Tibial artery (tissue), 4 donors: ENCODE measurements at regions not wholly inside any gene's neighbourhood (a gene's known extent, or its start where the extent isn't known, plus 50 kb on each side); places are given as distances from the start of the nearest gene placed in this dataset.

Experiments used
- DNase-seq, 2 donors: peaks; one replicate each; pipeline ENCODE4 v3.0.0-alpha.2; 2019
- H3K27ac ChIP-seq, 2 donors: fragments of 200-600 bp; sonication (generic) in 1 of 2; 1 replicate in 1 of 2; 2 replicates in 1 of 2; pipeline ENCODE4 v1.5.1; 2018 to 2019; ENCODE audit warnings: mild to moderate bottlenecking in 1 of 2
- H3K27me3 ChIP-seq, 2 donors: fragments of 200-600 bp; sonication (generic) in 1 of 2; one replicate each; pipeline versions ENCODE4 v1.5.1 to v1.6.0; 2016 to 2019
- H3K36me3 ChIP-seq, 3 donors: fragments of 200-600 bp; sonication (generic) in 2 of 3; one replicate each; pipeline ENCODE4 v1.5.1; 2016 to 2019; ENCODE audit warnings: mild to moderate bottlenecking in 2 of 3
- H3K4me1 ChIP-seq, 4 donors: fragments of 200-600 bp; sonication (generic) in 2 of 4; 1 replicate in 3 of 4; 2 replicates in 1 of 4; pipeline ENCODE4 v1.5.1; 2016 to 2019
- H3K4me3 ChIP-seq, 2 donors: fragments of 200-600 bp; sonication (generic) in 1 of 2; 1 replicate in 1 of 2; 2 replicates in 1 of 2; pipeline ENCODE4 v1.5.1; 2018 to 2019; ENCODE audit warnings: mild to moderate bottlenecking in 2 of 2
- H3K9me3 ChIP-seq, 3 donors: fragments of 200-600 bp; sonication (generic) in 1 of 3; one replicate each; pipeline ENCODE4 v1.5.1; 2016 to 2019
- intact Hi-C: fragments of 100-400 bp; cut with DNase I; formaldehyde crosslinking; loops from one replicate; pipeline ENCODE4 v1.15.0; 2023; ENCODE audit warnings: low total_unique reads
- TF ChIP-seq, protein P1 (sequence below), 2 experiments: fragments of 200-600 bp in 1 of 2; fragments of 450-650 bp in 1 of 2; IDR thresholded peaks; one replicate each; pipeline ENCODE4 v1.5.1; 2017 to 2019; ENCODE audit warnings: antibody characterized with exemption in 2 of 2, mild to moderate bottlenecking in 1 of 2, moderate library complexity in 1 of 2

DNA sequence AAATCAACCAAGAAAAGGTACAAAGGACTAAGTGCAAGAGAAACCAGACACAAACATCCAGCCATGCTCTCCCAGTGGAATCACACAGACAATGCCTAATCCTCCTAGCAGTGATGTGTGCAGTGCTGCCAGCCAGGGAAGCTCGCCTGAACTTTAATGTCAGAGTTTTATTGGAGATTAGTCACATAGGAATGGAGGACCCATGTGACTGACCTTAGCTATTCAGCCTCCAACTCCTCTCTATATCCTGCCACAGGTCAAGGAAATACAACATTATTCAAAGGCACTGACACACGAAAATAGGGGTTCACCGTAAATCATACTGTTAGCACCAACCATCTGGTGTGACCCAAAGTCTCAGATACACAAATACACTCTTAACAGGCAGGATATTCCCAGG is 684.6 kb downstream of the DOK5 start:
- TF ChIP-seq, protein P1, sequence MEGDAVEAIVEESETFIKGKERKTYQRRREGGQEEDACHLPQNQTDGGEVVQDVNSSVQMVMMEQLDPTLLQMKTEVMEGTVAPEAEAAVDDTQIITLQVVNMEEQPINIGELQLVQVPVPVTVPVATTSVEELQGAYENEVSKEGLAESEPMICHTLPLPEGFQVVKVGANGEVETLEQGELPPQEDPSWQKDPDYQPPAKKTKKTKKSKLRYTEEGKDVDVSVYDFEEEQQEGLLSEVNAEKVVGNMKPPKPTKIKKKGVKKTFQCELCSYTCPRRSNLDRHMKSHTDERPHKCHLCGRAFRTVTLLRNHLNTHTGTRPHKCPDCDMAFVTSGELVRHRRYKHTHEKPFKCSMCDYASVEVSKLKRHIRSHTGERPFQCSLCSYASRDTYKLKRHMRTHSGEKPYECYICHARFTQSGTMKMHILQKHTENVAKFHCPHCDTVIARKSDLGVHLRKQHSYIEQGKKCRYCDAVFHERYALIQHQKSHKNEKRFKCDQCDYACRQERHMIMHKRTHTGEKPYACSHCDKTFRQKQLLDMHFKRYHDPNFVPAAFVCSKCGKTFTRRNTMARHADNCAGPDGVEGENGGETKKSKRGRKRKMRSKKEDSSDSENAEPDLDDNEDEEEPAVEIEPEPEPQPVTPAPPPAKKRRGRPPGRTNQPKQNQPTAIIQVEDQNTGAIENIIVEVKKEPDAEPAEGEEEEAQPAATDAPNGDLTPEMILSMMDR (IDR thresholded peaks at IDR 0.05), result no peak
- H3K9me3 ChIP-seq, result peaks cover 0 to 5% (median 0%) of the 10 kb centered on the region in 3 donors
- intact Hi-C loops, result no loop called here
- H3K4me3 ChIP-seq, result no peak overlapping the region
- no peaks in the 10 kb centered on the region for H3K4me1 ChIP-seq
- H3K27ac ChIP-seq, result no peak overlapping the region
- H3K36me3 ChIP-seq, result no peaks in the 10 kb centered on the region
- H3K27me3 ChIP-seq, result no peaks in the 10 kb centered on the region
- DNase-seq, result no peak

DNA sequence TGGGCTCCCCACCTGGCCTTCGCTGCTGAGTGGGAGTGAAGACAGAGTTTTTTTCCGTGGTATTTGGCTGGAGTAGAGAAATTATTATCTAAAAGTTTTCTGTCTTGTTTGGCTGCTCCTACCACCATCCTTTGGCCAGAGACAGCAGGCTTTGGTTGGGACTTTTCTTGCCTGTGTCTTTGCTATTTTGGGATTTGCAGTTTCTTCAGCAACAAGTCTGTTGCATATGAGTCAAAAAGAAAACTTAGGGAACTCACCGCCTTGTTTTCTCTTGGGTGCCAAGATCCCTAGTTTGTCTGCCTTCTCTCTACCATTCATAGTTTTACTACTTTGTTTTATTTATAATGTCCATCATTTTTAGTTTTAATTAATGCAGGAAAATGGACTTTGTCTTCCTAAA is 683.8 kb downstream of the DOK5 start:
- TF ChIP-seq, protein P1 (IDR thresholded peaks at IDR 0.05), result no peak
- DNase-seq, result no peak
- Histone ChIP-seq H3K27me3 (no peaks in the 10 kb centered on the region), H3K4me1 (no peaks in the 10 kb centered on the region), H3K9me3 (peaks cover 0 to 5% (median 0%) of the 10 kb centered on the region in 3 donors), H3K36me3 (no peaks in the 10 kb centered on the region), H3K27ac (no peak overlapping the region), H3K4me3 (no peak overlapping the region)
- intact Hi-C loops, result no loop called here

DNA sequence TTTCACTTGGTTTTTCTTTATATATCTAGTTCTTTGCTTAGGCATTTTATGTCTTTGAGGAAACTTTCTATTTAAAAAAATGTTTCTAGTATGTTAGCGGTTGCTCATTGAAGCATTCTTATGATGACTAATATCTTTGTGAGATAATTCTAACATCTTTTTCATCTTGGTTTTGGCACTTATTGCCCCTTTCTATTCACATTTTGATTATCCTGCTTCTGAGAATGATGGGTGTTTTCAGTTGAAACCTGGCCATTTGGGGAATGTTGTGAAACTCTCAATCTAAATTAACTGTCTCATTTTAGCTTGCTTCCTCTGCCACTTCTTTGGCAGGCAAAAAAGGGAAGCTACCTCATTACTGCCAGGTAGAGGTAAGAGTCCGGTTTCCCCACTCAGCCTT is 683.1 kb downstream of the DOK5 start:
- DNase-seq, result no peak
- Histone ChIP-seq H3K4me1 (no peaks in the 10 kb centered on the region), H3K9me3 (peaks cover 0 to 5% (median 0%) of the 10 kb centered on the region in 3 donors), H3K4me3 (no peak overlapping the region), H3K27me3 (no peaks in the 10 kb centered on the region), H3K36me3 (no peaks in the 10 kb centered on the region), H3K27ac (no peak overlapping the region)
- intact Hi-C loops, result no loop called here
- TF ChIP-seq, protein P1 (IDR thresholded peaks at IDR 0.05), result no peak

DNA sequence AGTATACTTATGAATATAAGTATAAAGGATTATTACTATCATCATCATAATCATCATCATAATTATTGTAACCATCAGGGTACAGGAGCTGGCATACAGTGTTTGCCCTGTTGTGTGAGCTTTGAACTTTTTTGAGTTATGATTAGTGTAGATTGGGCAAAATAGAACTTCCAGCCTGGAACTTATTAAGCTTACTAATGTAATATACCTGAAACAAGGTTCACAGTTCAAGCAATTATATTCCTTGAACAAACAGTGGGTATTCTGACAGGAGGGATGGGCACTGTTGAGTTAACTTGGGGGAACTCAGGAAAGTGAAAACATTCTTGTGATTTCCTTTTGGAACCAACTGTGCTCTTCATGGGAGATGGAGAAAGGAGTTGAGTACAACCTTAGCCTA is 680.0 kb downstream of the DOK5 start:
- no peak overlapping the region for H3K27ac ChIP-seq
- DNase-seq, result no peak
- peaks cover 0 to 5% (median 0%) of the 10 kb centered on the region in 3 donors for H3K9me3 ChIP-seq
- H3K4me1 ChIP-seq, result no peaks in the 10 kb centered on the region
- TF ChIP-seq, protein P1 (IDR thresholded peaks at IDR 0.05), result no peak
- no peaks in the 10 kb centered on the region for H3K36me3 ChIP-seq
- H3K4me3 ChIP-seq, result no peak overlapping the region
- intact Hi-C loops, result no loop called here
- H3K27me3 ChIP-seq, result no peaks in the 10 kb centered on the region

DNA sequence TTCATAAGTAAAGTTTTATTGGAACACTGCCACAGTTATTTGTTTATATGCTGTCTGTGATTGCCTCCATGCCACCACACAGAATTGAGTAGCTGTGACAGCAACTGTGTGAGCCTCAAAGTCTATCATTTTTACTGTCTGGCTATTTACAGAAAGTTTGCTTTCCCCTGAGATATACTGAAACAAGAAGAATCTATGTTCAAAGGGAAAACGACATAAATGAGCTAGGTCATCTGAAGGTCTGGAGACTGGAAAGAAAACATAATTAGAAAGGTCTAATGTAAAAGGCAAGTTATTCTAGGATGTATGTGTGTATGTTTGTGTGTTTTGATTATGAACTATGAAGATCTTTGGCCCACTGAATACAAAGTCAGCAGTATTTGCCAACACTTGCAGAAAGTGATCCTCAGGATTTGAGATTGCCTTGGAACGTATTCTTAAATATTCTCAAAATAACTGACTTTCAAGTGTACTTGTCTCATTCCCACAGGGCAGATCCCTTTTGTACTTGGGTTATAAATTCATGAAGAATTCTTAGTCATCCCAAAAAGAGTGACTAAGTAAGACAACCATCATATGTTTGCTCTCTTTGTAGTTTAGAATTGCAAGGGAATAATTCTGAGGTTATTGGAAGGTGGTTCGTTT is 677.7 kb downstream of the DOK5 start:
- no peaks in the 10 kb centered on the region for H3K36me3 ChIP-seq
- intact Hi-C loops, result no loop called here
- H3K27ac ChIP-seq, result no peak overlapping the region
- DNase-seq, result no peak
- no peaks in the 10 kb centered on the region for H3K27me3 ChIP-seq
- no peaks in the 10 kb centered on the region for H3K4me1 ChIP-seq
- no peaks in the 10 kb centered on the region for H3K9me3 ChIP-seq
- TF ChIP-seq, protein P1 (IDR thresholded peaks at IDR 0.05), result no peak
- H3K4me3 ChIP-seq, result no peak overlapping the region

DNA sequence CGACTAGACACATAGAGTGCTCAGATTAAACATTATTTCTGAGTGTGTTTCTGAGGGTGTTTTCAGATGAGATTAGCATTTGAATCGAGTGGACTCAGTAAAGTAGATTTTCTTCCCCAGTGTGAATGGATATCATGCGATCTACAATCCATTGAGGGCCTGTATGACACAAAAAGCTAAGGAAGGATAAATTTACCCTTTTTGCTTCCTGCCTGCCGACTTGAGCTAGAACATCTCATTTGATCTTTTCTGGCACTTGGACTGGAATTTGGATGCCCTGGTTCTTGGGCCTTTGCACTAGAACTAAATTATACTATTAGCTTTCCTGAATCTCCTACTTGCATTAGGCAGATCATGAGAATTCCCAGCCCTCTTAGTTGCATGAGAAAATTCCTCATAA is 675.8 kb downstream of the DOK5 start:
- Histone ChIP-seq H3K27ac (no peak overlapping the region), H3K9me3 (no peaks in the 10 kb centered on the region), H3K4me3 (no peak overlapping the region), H3K36me3 (no peaks in the 10 kb centered on the region), H3K27me3 (no peaks in the 10 kb centered on the region), H3K4me1 (no peaks in the 10 kb centered on the region)
- TF ChIP-seq, protein P1 (IDR thresholded peaks at IDR 0.05), result no peak
- intact Hi-C loops, result no loop called here
- DNase-seq, result no peak
